Mesodermal cell (in vitro differentiated cells): ENCODE measurements at regions not wholly inside any gene's neighbourhood (a gene's known extent, or its start where the extent isn't known, plus 50 kb on each side); places are given as distances from the start of the nearest gene placed in this dataset.
A peak's percentile ranks its signal among the peaks of the same experiment; 100 is the strongest.

ENCODE experiments used
- H3K27ac ChIP-seq: 2 replicates; pipeline ENCODE4 v1.7.0; 2013; ENCODE audit warnings: mild to moderate bottlenecking, low read depth, low read length, moderate library complexity; ENCODE audit not compliant: severe bottlenecking
- H3K36me3 ChIP-seq: 2 replicates; pipeline ENCODE4 v1.7.1; 2013; ENCODE audit warnings: mild to moderate bottlenecking, low read length, moderate library complexity; ENCODE audit not compliant: control insufficient read depth, insufficient read depth
- H3K4me1 ChIP-seq: one replicate; pipeline ENCODE4 v1.7.1; 2013; ENCODE audit warnings: mild to moderate bottlenecking, low read length; ENCODE audit not compliant: insufficient read depth, control insufficient read depth, poor library complexity, severe bottlenecking
- H3K4me3 ChIP-seq: 2 replicates; pipeline ENCODE4 v1.7.0; 2013; ENCODE audit warnings: low read length, control low read depth, mild to moderate bottlenecking; ENCODE audit not compliant: insufficient read depth, poor library complexity, severe bottlenecking; ENCODE audit errors: extremely low read depth
- H3K9me3 ChIP-seq: 2 replicates; pipeline ENCODE4 v1.7.1; 2013; ENCODE audit warnings: mild to moderate bottlenecking, low read length, moderate library complexity; ENCODE audit not compliant: control insufficient read depth
- WGBS, 2 experiments: methylation state at CpG; one replicate each; pipeline ENCODE4 v1.1.5; 2013; ENCODE audit warnings: missing lambda C conversion rate in 2 of 2; ENCODE audit not compliant: insufficient coverage in 2 of 2; 5-methylcytosine and 5-hydroxymethylcytosine counted together

GRCh38 chr17:77488531-77489238 is 347.9 kb downstream of the SEC14L1 start:
- Histone ChIP-seq H3K27ac (no peak overlapping the region), H3K9me3 (no peaks in the 10 kb centered on the region), H3K36me3 (peaks cover 92% of the 10 kb centered on the region), H3K4me1 (peaks cover 3% of the 10 kb centered on the region), H3K4me3 (no peak overlapping the region)
- 96 to 97% methylated on average over 24 to 25 of the region's 25 CpGs for WGBS, 2 experiments

DNA sequence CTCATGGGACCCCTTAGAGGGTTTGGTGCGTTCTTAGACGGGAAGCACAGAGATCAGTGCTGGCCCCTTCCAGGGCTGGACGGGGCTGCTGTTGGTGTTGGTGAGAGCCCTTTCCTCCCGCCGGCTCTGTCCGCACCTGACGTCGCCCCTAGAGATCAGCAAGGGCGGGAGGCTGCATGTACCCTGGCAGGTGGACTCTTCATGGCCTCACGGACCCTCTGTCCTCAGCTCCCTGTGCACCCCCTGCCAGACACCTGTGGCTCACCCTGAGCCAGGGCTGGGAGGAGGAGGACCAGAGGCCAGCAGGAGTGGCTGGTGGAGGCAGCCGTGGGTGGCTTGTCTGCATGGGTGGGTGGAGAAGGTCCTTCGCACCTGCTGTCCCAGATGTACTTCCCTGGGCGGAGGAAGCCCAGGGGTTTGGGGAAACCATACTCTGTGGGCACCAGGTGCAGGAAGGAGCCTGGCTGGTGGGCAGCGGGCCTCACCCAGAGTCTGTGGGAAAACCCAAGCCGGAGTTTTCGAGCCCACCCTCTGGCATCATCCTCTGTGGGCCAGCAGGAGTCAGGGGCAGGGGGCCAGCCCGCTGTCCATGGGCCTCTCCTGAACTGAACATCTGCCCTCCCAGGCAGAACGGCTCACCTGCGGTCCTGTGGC is 348.6 kb downstream of the SEC14L1 start:
- WGBS, 2 experiments, result 89 to 94% methylated on average over 14 to 18 of the region's 19 CpGs
- Histone ChIP-seq H3K4me1 (peaks cover 3% of the 10 kb centered on the region), H3K27ac (no peak overlapping the region), H3K4me3 (no peak overlapping the region), H3K9me3 (no peaks in the 10 kb centered on the region), H3K36me3 (peaks cover 91% of the 10 kb centered on the region)

- peaks cover 93% of the 10 kb centered on the region for H3K36me3 ChIP-seq
- WGBS, 2 experiments, result 90 to 93% methylated on average over 9 to 10 of the region's 11 CpGs
- H3K27ac ChIP-seq, result no peak overlapping the region
- H3K9me3 ChIP-seq, result no peaks in the 10 kb centered on the region
- peaks cover 3% of the 10 kb centered on the region for H3K4me1 ChIP-seq
- no peak overlapping the region for H3K4me3 ChIP-seq
Measured at GRCh38 chr17:77489893-77490255, 349.1 kb downstream of the SEC14L1 start.

DNA sequence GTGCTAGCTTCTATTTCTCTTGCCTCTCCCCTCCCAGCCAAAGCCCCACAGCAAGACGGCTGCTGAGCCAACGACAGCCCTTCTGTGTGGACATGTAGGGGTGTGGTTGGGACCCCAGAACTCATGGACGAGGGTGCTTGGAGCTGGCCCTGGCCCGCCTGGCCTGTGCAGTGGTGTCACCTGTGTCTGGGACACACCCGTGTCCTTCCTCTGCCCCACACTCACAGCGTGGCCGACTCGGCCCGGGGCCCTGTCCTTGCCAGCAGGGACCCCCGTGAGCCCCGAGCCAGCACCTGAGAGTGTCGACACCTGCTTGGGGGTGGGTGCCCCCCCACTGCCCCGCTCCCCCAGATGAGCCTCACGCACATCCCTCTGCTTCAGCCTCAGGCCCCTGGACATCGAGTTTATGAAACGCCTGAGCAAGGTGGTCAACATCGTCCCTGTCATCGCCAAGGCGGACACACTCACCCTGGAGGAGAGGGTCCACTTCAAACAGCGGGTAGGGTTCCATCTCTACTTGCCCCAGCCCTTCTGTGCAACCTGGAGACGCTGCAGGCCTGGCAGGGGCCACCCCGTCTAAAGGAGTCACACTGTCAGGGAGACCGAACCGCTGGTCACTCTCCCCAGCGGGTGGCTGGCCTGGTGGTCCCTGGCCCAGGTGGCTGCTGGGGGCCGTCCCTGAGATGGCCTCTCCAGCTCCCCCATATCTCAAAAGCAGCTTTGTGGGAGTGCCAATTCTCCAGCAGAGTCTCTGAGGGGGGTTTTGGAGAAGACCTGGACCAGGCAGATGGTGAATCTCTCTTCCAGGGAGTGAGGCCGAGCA is 349.8 kb downstream of the SEC14L1 start:
- H3K4me1 ChIP-seq, result peaks cover 3% of the 10 kb centered on the region
- H3K27ac ChIP-seq, result no peak overlapping the region
- H3K4me3 ChIP-seq, result no peak overlapping the region
- 94 to 95% methylated on average over 25 of the region's 27 CpGs for WGBS, 2 experiments
- no peaks in the 10 kb centered on the region for H3K9me3 ChIP-seq
- peaks cover 92% of the 10 kb centered on the region for H3K36me3 ChIP-seq

- H3K9me3 ChIP-seq, result no peaks in the 10 kb centered on the region
- peaks cover 3% of the 10 kb centered on the region for H3K4me1 ChIP-seq
- H3K27ac ChIP-seq, result no peak overlapping the region
- no peak overlapping the region for H3K4me3 ChIP-seq
- 93 to 97% methylated on average over 14 to 16 of the region's 16 CpGs for WGBS, 2 experiments
- H3K36me3 ChIP-seq, result peaks cover 92% of the 10 kb centered on the region
Measured at GRCh38 chr17:77491921-77492445, 351.2 kb downstream of the SEC14L1 start.

GRCh38 chr17:77492446-77493237 is 351.9 kb downstream of the SEC14L1 start:
- H3K36me3 ChIP-seq, result peaks cover 92% of the 10 kb centered on the region
- no peak overlapping the region for H3K27ac ChIP-seq
- WGBS, 2 experiments, result 95 to 97% methylated on average over 20 to 21 of the region's 23 CpGs

DNA sequence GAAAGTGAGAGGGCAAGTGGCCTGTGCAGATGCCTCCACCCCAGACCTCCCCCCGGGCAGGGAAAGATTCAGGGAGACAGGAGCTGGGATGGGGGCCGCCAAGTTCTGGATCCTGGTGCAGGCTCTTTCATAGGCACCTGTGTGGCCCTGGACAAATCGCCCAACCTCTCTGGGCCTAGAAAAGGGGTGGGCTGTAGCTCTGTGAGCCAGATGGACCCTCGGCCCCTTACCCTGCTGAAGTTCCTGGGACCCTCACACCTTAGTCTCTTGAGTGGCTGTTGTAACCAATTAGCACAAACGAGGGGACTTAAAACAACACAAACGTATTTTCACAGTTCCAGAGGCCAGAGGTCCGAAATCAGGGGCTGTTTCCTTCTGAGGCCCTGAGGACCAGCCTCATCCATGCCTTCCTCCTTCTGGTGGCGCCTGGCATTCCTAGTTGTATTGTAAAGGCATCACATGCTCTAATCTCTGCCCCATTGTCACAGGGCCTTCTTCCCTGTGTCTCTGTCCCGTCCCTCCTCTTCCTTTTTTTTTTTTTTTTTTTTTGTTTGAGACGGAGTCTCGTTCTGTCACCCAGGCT is 352.6 kb downstream of the SEC14L1 start:
- Histone ChIP-seq H3K4me3 (no peak overlapping the region), H3K27ac (no peak overlapping the region), H3K9me3 (no peaks in the 10 kb centered on the region), H3K4me1 (peaks cover 3% of the 10 kb centered on the region), H3K36me3 (peaks cover 91% of the 10 kb centered on the region)
- 85 to 93% methylated on average over 5 to 8 of the region's 11 CpGs for WGBS, 2 experiments

More at GRCh38 chr17:77492446-77493237, 351.9 kb downstream of the SEC14L1 start:
- Histone ChIP-seq H3K4me1 (peaks cover 3% of the 10 kb centered on the region), H3K9me3 (no peaks in the 10 kb centered on the region), H3K4me3 (no peak overlapping the region)

DNA sequence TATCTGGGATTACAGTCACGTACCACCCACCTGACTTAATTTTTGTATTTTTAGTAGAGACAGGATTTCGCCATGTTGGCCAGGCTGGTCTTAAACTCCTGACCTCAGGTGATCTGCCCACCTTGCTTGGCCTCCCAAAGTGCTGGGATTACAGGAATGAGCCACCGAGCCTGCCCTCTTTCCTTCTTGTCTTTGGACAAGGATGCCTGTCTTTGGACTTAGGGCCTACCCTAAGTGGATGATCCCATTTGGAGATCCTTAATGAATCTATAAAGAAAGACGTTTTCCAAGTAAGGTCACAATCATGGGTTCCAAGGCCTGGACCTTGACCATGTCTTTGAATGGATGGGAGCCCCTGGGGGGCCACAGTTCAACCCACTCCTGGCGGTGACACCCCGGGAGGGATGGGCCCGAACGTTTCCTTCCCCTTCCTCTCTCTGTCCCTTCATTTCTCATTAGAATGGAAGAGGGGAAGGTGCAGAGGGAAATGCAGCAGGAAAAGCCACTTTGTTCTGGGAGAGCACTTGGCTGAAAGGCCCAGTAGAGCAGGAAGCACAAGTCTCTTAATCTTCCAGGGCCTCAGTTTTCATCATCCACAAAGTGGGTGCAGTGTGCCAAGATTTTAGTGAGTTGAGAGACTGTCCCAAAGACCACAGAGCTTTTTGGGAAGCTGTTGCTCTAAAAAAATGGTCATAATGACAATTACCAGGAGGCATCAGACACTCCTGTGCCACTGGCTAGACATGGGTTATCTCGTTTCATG is 353.3 kb downstream of the SEC14L1 start:
- 93 to 98% methylated on average over 4 to 5 of the region's 9 CpGs for WGBS, 2 experiments
- Histone ChIP-seq H3K4me3 (no peak overlapping the region), H3K9me3 (no peaks in the 10 kb centered on the region), H3K4me1 (peaks cover 3% of the 10 kb centered on the region), H3K36me3 (peaks cover 91% of the 10 kb centered on the region), H3K27ac (peak overlapping the region; percentile 45)

- Histone ChIP-seq H3K4me3 (no peak overlapping the region), H3K9me3 (no peaks in the 10 kb centered on the region), H3K4me1 (peaks cover 3% of the 10 kb centered on the region), H3K27ac (no peak overlapping the region), H3K36me3 (peaks cover 91% of the 10 kb centered on the region)
- 50% methylated on average over 13 to 15 of the region's 18 CpGs for whole genome bisulfite sequencing, 2 experiments
Measured at GRCh38 chr17:77494664-77495435, 354.1 kb downstream of the SEC14L1 start.
